GM12878 (cell line): ENCODE measurements at regions not wholly inside any gene's neighbourhood (a gene's known extent, or its start where the extent isn't known, plus 50 kb on each side); places are given as distances from the start of the nearest gene placed in this dataset.

Experiments used
- ATAC-seq: fragments of 200-7000 bp; cut with Tn5 transposase; 3 replicates; pipeline ENCODE4 v1.9.1; 2020; ENCODE audit warnings: mild to moderate bottlenecking, moderate library complexity
- BruUV-seq: library from RNA; stranded (reverse); fragments of 400-500 nt; replicated peaks from 2 replicates; lab custom pipeline; 2021; lab: Mats Ljungman, UMichigan
- CTCF ChIA-PET: fragments of 300-600 bp; sonication (Branson Sonifier 250); formaldehyde crosslinking; extraction: SDS; loops from one replicate; lab custom pipeline; 2021; ENCODE audit warnings: inconsistent platforms; lab: Yijun Ruan, JAX
- POLR2A ChIA-PET: fragments of 350-600 bp; formaldehyde crosslinking; extraction: SDS; loops from one replicate; lab custom pipeline; 2021; ENCODE audit warnings: inconsistent platforms; lab: Charles Lee
- RAD21 ChIA-PET: fragments of 300-600 bp; sonication (Branson Sonifier 250); formaldehyde crosslinking; loops from one replicate; lab custom pipeline; 2023; ENCODE audit warnings: antibody characterized with exemption; ENCODE audit not compliant: unreplicated experiment; lab: Charles Lee
- SMC1A ChIA-PET: fragments of 300-600 bp; sonication (Branson Sonifier 250); formaldehyde crosslinking; loops from one replicate; lab custom pipeline; 2023; ENCODE audit not compliant: unreplicated experiment, uncharacterized antibody; lab: Charles Lee
- DNase-seq: peaks from one replicate; pipeline ENCODE4 v3.0.0-alpha.2; 2011; ENCODE audit warnings: low read depth, low spot score
- FAIRE-seq: peaks from 3 replicates; lab custom pipeline; 2011; peaks lifted over from hg19 to GRCh38; lab: Jason Lieb, UNC
- H2AFZ ChIP-seq: 2 replicates; pipeline ENCODE4 v1.6.0; 2011; ENCODE audit warnings: low read depth, low read length, control low read depth; ENCODE audit not compliant: control insufficient read depth
- H3K27ac ChIP-seq: 2 replicates; pipeline ENCODE4 v1.5.1; 2011; ENCODE audit warnings: control low read depth; ENCODE audit not compliant: control insufficient read depth, insufficient read depth
- H3K27me3 ChIP-seq, 2 experiments: replicated peaks in 1 of 2; 2 replicates each; pipeline versions ENCODE4 v1.6.0 to v1.6.1; 2011; ENCODE audit warnings: low read length in 1 of 2; ENCODE audit not compliant: control insufficient read depth in 2 of 2, insufficient read depth in 2 of 2
- H3K36me3 ChIP-seq, 2 experiments: 2 replicates each; pipeline ENCODE4 v1.5.1; 2011; ENCODE audit warnings: low read length in 1 of 2; ENCODE audit not compliant: control insufficient read depth in 2 of 2, insufficient read depth in 2 of 2
- H3K4me1 ChIP-seq: 2 replicates; pipeline ENCODE4 v1.6.1; 2011; ENCODE audit warnings: mild to moderate bottlenecking, low read length, moderate library complexity, mixed read lengths; ENCODE audit not compliant: control insufficient read depth, insufficient read depth
- H3K4me2 ChIP-seq: 2 replicates; pipeline ENCODE4 v1.6.0; 2011; ENCODE audit warnings: control low read depth; ENCODE audit not compliant: control insufficient read depth, insufficient read depth
- H3K4me3 ChIP-seq: fragments of 200-600 bp; sonication (generic); 2 replicates; pipeline ENCODE4 v1.5.1; 2016
- H3K79me2 ChIP-seq: 2 replicates; pipeline ENCODE4 v1.6.0; 2011; ENCODE audit warnings: low read length; ENCODE audit not compliant: control insufficient read depth, insufficient read depth
- H3K9ac ChIP-seq: 2 replicates; pipeline ENCODE4 v1.8.0; 2011; ENCODE audit warnings: low read length, control low read depth, mixed read lengths; ENCODE audit not compliant: control insufficient read depth, insufficient read depth
- H3K9me3 ChIP-seq: replicated peaks from 3 replicates; pipeline ENCODE4 v1.5.1; 2011; ENCODE audit warnings: mild to moderate bottlenecking, low read length; ENCODE audit not compliant: control insufficient read depth, insufficient read depth
- H4K20me1 ChIP-seq: 2 replicates; pipeline ENCODE4 v1.6.0; 2011; ENCODE audit not compliant: control insufficient read depth, insufficient read depth
- ATF7 ChIP-seq: fragments of 450-650 bp; IDR thresholded peaks from 2 replicates; pipeline ENCODE4 v1.6.1; 2016; ENCODE audit warnings: low read depth, mild to moderate bottlenecking
- BACH1 ChIP-seq: fragments of 450-650 bp; IDR thresholded peaks from 2 replicates; pipeline ENCODE4 v1.6.1; 2017; ENCODE audit warnings: mild to moderate bottlenecking, borderline replicate concordance
- FOXK2 ChIP-seq: fragments of 450-650 bp; IDR thresholded peaks from 2 replicates; pipeline ENCODE4 v1.6.1; 2017; ENCODE audit warnings: mild to moderate bottlenecking, moderate library complexity
- IKZF1 ChIP-seq: fragments of 450-650 bp; conservative IDR thresholded peaks from 2 replicates; pipeline ENCODE4 v1.6.1; 2017; ENCODE audit warnings: antibody characterized with exemption, mild to moderate bottlenecking
- NFXL1 ChIP-seq: fragments of 450-650 bp; IDR thresholded peaks from 2 replicates; pipeline ENCODE4 v1.6.1; 2017; ENCODE audit warnings: antibody characterized with exemption, mild to moderate bottlenecking, borderline replicate concordance
- NRF1 ChIP-seq: conservative IDR thresholded peaks from 2 replicates; pipeline ENCODE4 v1.6.1; 2011; ENCODE audit warnings: mild to moderate bottlenecking, low read depth, low read length, improper control_type of control experiment
- PBX3 ChIP-seq: IDR thresholded peaks from 2 replicates; pipeline ENCODE4 v1.6.1; 2011; ENCODE audit warnings: mild to moderate bottlenecking, low read depth, low read length, moderate library complexity; ENCODE audit not compliant: insufficient replicate concordance
- POLR2AphosphoS2 ChIP-seq: IDR thresholded peaks from 2 replicates; pipeline ENCODE4 v1.6.1; 2011; ENCODE audit warnings: low read depth, mild to moderate bottlenecking, low read length, improper control_type of control experiment, moderate library complexity
- SIN3A ChIP-seq: IDR thresholded peaks from 2 replicates; pipeline ENCODE4 v1.6.1; 2012; ENCODE audit warnings: low read depth, low read length, improper control_type of control experiment
- WRNIP1 ChIP-seq: IDR thresholded peaks from 2 replicates; pipeline ENCODE4 v1.6.1; 2011; ENCODE audit warnings: low read depth, low read length, improper control_type of control experiment, borderline replicate concordance
- ZZZ3 ChIP-seq: IDR thresholded peaks from 2 replicates; pipeline ENCODE4 v1.6.1; 2011; ENCODE audit warnings: low read depth; ENCODE audit not compliant: control insufficient read depth, insufficient read length
- WGBS: methylation state at CpG from one replicate; pipeline ENCODE4 v1.1.6; 2016; ENCODE audit warnings: low lambda C conversion rate; ENCODE audit not compliant: insufficient replicate concordance, insufficient coverage; ENCODE audit errors: missing lambda C conversion rate; 5-methylcytosine and 5-hydroxymethylcytosine counted together
- in situ Hi-C: fragments of 300-500 bp; cut with MboI; formaldehyde crosslinking; loops from 9 replicates; pipeline ENCODE4 v1.14.3; 2018; ENCODE audit warnings: mixed read lengths
- intact Hi-C: fragments of 100-400 bp; cut with micrococcal nuclease; formaldehyde crosslinking; loops from one replicate; pipeline ENCODE4 v1.14.2; 2022; ENCODE audit not compliant: unreplicated experiment
- TF ChIP-seq, protein P1 (sequence below): fragments of 150-350 bp; IDR thresholded peaks from 2 replicates; pipeline ENCODE4 v1.6.1; 2014; ENCODE audit warnings: mild to moderate bottlenecking, low read depth, low read length
- TF ChIP-seq, protein P2 (sequence below): IDR thresholded peaks from 2 replicates; pipeline ENCODE4 v1.6.1; 2011; ENCODE audit warnings: low read depth, mild to moderate bottlenecking, low read length, moderate library complexity, borderline replicate concordance; ENCODE audit errors: extremely low read depth

DNA sequence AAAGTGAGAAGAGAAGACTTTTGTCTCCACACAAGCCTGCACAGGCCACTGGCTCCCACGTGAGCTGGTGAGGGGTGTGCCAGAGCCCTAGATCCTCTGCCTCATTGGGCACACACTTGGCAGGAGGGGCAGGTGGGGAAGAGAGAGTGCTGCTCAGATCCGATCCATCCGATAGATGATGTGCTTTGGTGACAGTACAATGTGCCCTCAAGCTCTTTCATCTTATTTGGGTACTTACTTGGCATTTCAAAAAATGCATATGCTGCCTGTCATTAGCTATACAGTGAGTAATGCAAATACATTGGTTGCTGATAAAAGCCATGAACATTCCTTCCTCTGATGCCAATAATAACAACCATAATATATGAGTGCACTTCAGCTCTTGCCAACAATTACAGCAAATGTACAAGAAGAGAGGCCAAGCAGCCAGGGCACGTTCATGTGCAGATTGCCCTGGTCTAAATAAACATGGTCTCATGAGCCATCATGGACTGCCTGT, 255.3 kb downstream of the VAPA start:
- no peaks in the 10 kb centered on the region; a peak in 1 of 4 replicates for H3K27me3 ChIP-seq
- SMC1A ChIA-PET = no interaction called here
- RAD21 ChIA-PET = no interaction called here
- in situ Hi-C loops = no loop called here
- no peak for FAIRE-seq
- 48% methylated on average over 4 of the region's 4 CpGs for WGBS
- TF ChIP-seq NRF1 (no peak), SIN3A (no peak)
- no peak overlapping the region for H3K4me3 ChIP-seq
- ATAC-seq = no peak
- H4K20me1 ChIP-seq = no peaks in the 10 kb centered on the region
- no peak overlapping the region for H3K9ac ChIP-seq
- DNase-seq = no peak
- no peak overlapping the region for H3K27ac ChIP-seq
- no peaks in the 10 kb centered on the region for H3K79me2 ChIP-seq
- POLR2A ChIA-PET = no interaction called here
- no peaks in the 10 kb centered on the region for H3K36me3 ChIP-seq
- no peaks in the 10 kb centered on the region for H3K4me1 ChIP-seq
- no peak overlapping the region for H2AFZ ChIP-seq
- no peak overlapping the region for H3K4me2 ChIP-seq
- CTCF ChIA-PET = interaction anchor here (1.6 kb wide), 1 partner anchor 10 kb away, joined by 5 read pairs; no protein-coding TSS in a partner anchor
- no TSS peak for BruUV-seq
- intact Hi-C loops = no loop called here
- no peaks in the 10 kb centered on the region for H3K9me3 ChIP-seq

DNA sequence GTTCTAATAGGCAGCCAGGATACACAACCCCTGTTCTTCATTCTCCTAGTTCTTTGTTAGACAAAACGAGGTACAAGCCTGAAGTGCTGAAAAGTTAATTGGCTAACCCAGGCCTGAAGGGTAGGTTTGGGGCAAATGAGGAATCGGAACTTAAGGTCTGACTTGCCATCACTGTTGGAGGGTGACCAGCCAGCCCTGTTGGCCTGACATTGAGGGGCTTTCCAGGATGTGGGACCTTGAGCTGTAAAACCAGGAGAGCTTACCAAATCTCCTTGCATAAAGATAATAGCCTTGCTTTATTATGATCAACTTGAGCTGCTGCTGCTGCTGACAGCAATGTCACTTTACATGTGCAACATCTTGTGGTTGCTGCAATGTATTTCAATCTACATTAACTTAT, 256.0 kb downstream of the VAPA start:
- Histone ChIP-seq H3K36me3 (no peaks in the 10 kb centered on the region), H3K4me3 (no peak overlapping the region), H3K79me2 (no peaks in the 10 kb centered on the region), H2AFZ (no peak overlapping the region), H3K27me3 (no peaks in the 10 kb centered on the region; a peak in 1 of 4 replicates), H4K20me1 (no peaks in the 10 kb centered on the region), H3K9ac (no peak overlapping the region), H3K9me3 (no peaks in the 10 kb centered on the region), H3K27ac (no peak overlapping the region), H3K4me1 (no peaks in the 10 kb centered on the region), H3K4me2 (no peak overlapping the region)
- CTCF ChIA-PET = interaction anchor here (1.0 to 1.6 kb wide), 2 partner anchors 10 to 15 kb away, joined by 4 to 5 read pairs; no protein-coding TSS in a partner anchor
- TF ChIP-seq PBX3 (no peak), NFXL1 (no peak), POLR2AphosphoS2 (no peak), ZZZ3 (no peak), IKZF1 (no peak), FOXK2 (no peak), BACH1 (no peak), WRNIP1 (no peak), ATF7 (no peak)
- TF ChIP-seq, protein P1, sequence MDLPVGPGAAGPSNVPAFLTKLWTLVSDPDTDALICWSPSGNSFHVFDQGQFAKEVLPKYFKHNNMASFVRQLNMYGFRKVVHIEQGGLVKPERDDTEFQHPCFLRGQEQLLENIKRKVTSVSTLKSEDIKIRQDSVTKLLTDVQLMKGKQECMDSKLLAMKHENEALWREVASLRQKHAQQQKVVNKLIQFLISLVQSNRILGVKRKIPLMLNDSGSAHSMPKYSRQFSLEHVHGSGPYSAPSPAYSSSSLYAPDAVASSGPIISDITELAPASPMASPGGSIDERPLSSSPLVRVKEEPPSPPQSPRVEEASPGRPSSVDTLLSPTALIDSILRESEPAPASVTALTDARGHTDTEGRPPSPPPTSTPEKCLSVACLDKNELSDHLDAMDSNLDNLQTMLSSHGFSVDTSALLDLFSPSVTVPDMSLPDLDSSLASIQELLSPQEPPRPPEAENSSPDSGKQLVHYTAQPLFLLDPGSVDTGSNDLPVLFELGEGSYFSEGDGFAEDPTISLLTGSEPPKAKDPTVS = no peak
- TF ChIP-seq, protein P2, sequence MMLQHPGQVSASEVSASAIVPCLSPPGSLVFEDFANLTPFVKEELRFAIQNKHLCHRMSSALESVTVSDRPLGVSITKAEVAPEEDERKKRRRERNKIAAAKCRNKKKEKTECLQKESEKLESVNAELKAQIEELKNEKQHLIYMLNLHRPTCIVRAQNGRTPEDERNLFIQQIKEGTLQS = no peak
- in situ Hi-C loops = no loop called here
- peak; percentile 41 for ATAC-seq
- FAIRE-seq = no peak
- SMC1A ChIA-PET = no interaction called here
- POLR2A ChIA-PET = no interaction called here
- WGBS = 14% methylated on average over 2 of the region's 2 CpGs
- DNase-seq = no peak
- RAD21 ChIA-PET = no interaction called here
- no TSS peak for BruUV-seq
- intact Hi-C loops = no loop called here
